Loucy (cell line): ENCODE measurements at regions not wholly inside any gene's neighbourhood (a gene's known extent, or its start where the extent isn't known, plus 50 kb on each side); places are given as distances from the start of the nearest gene placed in this dataset.

Source experiments
- H2AFZ ChIP-seq: fragments of 200-600 bp; sonication (generic); 2 replicates; pipeline ENCODE4 v1.6.0; 2016; ENCODE audit warnings: antibody characterized with exemption, mild to moderate bottlenecking, low read length, moderate library complexity
- H3F3A ChIP-seq: fragments of 200-600 bp; 2 replicates; pipeline ENCODE4 v1.6.0; 2016; ENCODE audit warnings: antibody characterized with exemption, low read depth, mild to moderate bottlenecking
- H3K27me3 ChIP-seq: fragments of 200-600 bp; sonication (generic); 2 replicates; pipeline ENCODE4 v1.6.1; 2014; ENCODE audit warnings: low read length, mild to moderate bottlenecking; ENCODE audit not compliant: insufficient read depth, poor library complexity, severe bottlenecking
- H3K36me3 ChIP-seq: fragments of 200-600 bp; sonication (generic); 2 replicates; pipeline ENCODE4 v1.6.1; 2016; ENCODE audit warnings: low read length; ENCODE audit not compliant: insufficient read depth
- H3K4me1 ChIP-seq: fragments of 200-600 bp; sonication (generic); 2 replicates; pipeline ENCODE4 v1.5.1; 2014; ENCODE audit warnings: low read length, mild to moderate bottlenecking; ENCODE audit not compliant: insufficient read depth, poor library complexity, severe bottlenecking
- H3K4me2 ChIP-seq: fragments of 200-600 bp; sonication (generic); 2 replicates; pipeline ENCODE4 v1.6.0; 2014; ENCODE audit warnings: antibody characterized with exemption, low read length, low read depth, mild to moderate bottlenecking; ENCODE audit not compliant: poor library complexity, severe bottlenecking
- H3K4me3 ChIP-seq: fragments of 200-600 bp; sonication (generic); 2 replicates; pipeline ENCODE4 v1.5.1; 2014; ENCODE audit warnings: low read length, mild to moderate bottlenecking, mixed read lengths; ENCODE audit not compliant: poor library complexity, severe bottlenecking
- H3K79me2 ChIP-seq: fragments of 200-600 bp; sonication (generic); 2 replicates; pipeline ENCODE4 v1.6.1; 2014; ENCODE audit warnings: low read length; ENCODE audit not compliant: insufficient read depth
- H3K9ac ChIP-seq: fragments of 200-600 bp; sonication (generic); 2 replicates; pipeline ENCODE4 v1.6.0; 2014; ENCODE audit warnings: mild to moderate bottlenecking, low read depth, low read length, moderate library complexity; ENCODE audit not compliant: poor library complexity, severe bottlenecking
- H3K9me2 ChIP-seq: fragments of 200-600 bp; sonication (generic); replicated peaks from 2 replicates; pipeline ENCODE4 v1.6.1; 2016; ENCODE audit warnings: low read depth, low read length, mixed read lengths
- H3K9me3 ChIP-seq: fragments of 200-600 bp; sonication (generic); 2 replicates; pipeline ENCODE4 v1.6.1; 2014; ENCODE audit warnings: mild to moderate bottlenecking, antibody characterized with exemption, low read length, low read depth; ENCODE audit not compliant: insufficient read depth
- H4K20me1 ChIP-seq: fragments of 200-600 bp; sonication (generic); 2 replicates; pipeline ENCODE4 v1.6.0; 2014; ENCODE audit warnings: antibody characterized with exemption, low read length, mild to moderate bottlenecking; ENCODE audit not compliant: insufficient read depth, poor library complexity, severe bottlenecking
- EZH2phosphoT487 ChIP-seq: fragments of 200-600 bp; IDR thresholded peaks from 2 replicates; pipeline ENCODE4 v1.6.1; 2018; ENCODE audit warnings: antibody characterized with exemption, mild to moderate bottlenecking, moderate library complexity, borderline replicate concordance
- TF ChIP-seq, protein P1 (sequence below): fragments of 200-600 bp; sonication (generic); conservative IDR thresholded peaks from 2 replicates; pipeline ENCODE4 v1.5.1; 2014; ENCODE audit warnings: mild to moderate bottlenecking, antibody characterized with exemption, low read length

DNA sequence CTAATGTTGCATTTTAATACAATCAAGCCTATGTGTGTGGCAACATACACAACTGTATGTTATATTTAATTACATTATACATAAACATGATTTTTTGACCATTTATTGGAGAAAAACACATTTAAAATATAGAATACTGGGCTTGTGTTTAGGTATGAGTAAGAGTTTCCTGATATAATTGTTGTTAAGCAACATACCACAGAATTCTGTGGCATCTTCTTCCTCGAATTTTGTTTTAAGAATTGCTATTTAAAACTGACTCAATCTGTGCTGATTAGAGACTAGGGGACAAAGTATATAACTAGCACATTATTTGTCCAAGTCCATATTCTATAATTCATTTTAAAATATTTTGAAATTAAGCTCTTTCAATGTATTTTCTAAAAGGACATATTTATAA, 376.8 kb upstream of the THBS1 start:
- Histone ChIP-seq H3K36me3 (no peaks in the 10 kb centered on the region), H3K79me2 (no peaks in the 10 kb centered on the region), H3K9ac (no peak overlapping the region), H3K27me3 (no peaks in the 10 kb centered on the region), H3F3A (no peaks in the 10 kb centered on the region), H4K20me1 (no peaks in the 10 kb centered on the region), H2AFZ (no peak overlapping the region), H3K9me3 (no peaks in the 10 kb centered on the region), H3K4me1 (no peaks in the 10 kb centered on the region), H3K4me2 (no peak overlapping the region), H3K4me3 (no peak overlapping the region), H3K9me2 (no peaks in the 10 kb centered on the region)
- TF ChIP-seq EZH2phosphoT487: no peak
- TF ChIP-seq, protein P1, sequence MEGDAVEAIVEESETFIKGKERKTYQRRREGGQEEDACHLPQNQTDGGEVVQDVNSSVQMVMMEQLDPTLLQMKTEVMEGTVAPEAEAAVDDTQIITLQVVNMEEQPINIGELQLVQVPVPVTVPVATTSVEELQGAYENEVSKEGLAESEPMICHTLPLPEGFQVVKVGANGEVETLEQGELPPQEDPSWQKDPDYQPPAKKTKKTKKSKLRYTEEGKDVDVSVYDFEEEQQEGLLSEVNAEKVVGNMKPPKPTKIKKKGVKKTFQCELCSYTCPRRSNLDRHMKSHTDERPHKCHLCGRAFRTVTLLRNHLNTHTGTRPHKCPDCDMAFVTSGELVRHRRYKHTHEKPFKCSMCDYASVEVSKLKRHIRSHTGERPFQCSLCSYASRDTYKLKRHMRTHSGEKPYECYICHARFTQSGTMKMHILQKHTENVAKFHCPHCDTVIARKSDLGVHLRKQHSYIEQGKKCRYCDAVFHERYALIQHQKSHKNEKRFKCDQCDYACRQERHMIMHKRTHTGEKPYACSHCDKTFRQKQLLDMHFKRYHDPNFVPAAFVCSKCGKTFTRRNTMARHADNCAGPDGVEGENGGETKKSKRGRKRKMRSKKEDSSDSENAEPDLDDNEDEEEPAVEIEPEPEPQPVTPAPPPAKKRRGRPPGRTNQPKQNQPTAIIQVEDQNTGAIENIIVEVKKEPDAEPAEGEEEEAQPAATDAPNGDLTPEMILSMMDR: no peak

DNA sequence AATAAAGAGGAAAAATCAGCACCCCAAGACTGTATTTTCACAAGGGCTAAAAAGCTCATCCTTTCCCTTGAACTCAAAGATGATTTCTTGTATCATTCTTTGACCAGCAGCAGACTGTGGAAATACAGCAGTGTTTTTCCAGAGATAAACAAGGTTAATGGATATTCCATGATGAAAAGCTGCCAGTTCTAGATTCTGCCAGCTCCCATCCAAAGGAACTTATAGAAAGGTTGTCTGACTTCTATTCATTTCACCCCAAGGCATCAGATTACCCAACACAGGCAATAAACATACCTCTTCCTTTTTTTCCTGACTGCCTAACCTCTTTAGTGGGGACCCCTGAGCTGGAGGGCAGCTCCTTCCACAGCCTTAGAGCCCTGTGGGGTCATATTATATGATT, 375.8 kb upstream of the THBS1 start:
- Histone ChIP-seq H3K9me2 (no peaks in the 10 kb centered on the region), H4K20me1 (no peaks in the 10 kb centered on the region), H3K36me3 (no peaks in the 10 kb centered on the region), H3K4me2 (no peak overlapping the region), H3K9ac (no peak overlapping the region), H3K4me1 (no peaks in the 10 kb centered on the region), H2AFZ (no peak overlapping the region), H3K79me2 (no peaks in the 10 kb centered on the region), H3K4me3 (no peak overlapping the region), H3F3A (no peaks in the 10 kb centered on the region), H3K9me3 (no peaks in the 10 kb centered on the region), H3K27me3 (no peaks in the 10 kb centered on the region)
- no peak for TF ChIP-seq EZH2phosphoT487
- TF ChIP-seq, protein P1: no peak

DNA sequence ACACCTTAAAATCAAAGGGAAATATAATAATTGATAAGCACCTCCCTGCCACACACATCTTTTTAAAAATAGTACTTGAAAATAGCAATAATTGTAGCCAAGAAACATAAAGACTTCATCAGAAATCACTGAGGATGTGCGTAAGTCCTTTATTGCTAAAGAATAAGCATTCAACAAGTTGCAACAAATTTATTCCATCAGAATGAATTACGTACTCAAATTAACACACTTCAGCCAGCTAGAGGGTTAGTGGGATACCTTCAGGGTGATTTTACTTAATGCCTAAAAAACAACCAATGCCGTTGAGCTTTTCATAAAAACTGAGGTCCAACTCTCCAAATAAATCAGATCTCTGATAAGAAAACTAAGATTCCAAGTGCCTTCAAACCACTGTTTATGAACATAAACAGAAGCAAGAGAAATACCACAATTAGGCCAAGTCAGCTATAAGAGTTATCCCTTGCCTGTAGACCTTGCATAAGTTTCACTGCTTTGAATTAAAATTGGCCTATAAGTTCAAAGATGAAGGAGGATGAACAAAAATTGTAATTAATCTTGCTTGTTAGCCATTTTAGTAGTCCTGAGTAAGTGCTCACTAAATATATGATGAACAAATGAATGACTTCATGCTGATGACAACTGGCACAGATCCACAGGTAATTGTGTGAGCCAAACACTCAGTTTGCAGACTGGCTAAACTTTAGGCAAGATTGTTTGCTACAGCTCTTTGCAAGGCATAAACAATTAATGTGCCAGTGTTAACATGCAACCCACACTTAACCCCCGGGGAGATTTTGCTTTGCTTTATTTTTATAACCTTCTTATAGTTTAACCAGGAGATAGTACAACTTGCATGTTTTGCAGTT, 375.1 kb upstream of the THBS1 start:
- Histone ChIP-seq H3K4me1 (no peaks in the 10 kb centered on the region), H3K4me2 (no peak overlapping the region), H2AFZ (no peak overlapping the region), H3K9ac (no peak overlapping the region), H3K36me3 (no peaks in the 10 kb centered on the region), H3K4me3 (no peak overlapping the region), H4K20me1 (no peaks in the 10 kb centered on the region), H3F3A (no peaks in the 10 kb centered on the region), H3K79me2 (no peaks in the 10 kb centered on the region), H3K27me3 (no peaks in the 10 kb centered on the region), H3K9me3 (no peaks in the 10 kb centered on the region), H3K9me2 (no peaks in the 10 kb centered on the region)
- TF ChIP-seq, protein P1: no peak
- no peak for TF ChIP-seq EZH2phosphoT487
